GM12891 (cell line): ENCODE measurements at regions not wholly inside any gene's neighbourhood (a gene's known extent, or its start where the extent isn't known, plus 50 kb on each side); places are given as distances from the start of the nearest gene placed in this dataset.

ENCODE experiments used
- PAX5 ChIP-seq: IDR thresholded peaks from 2 replicates; pipeline ENCODE4 v1.6.1; 2011; ENCODE audit warnings: low read length, moderate library complexity, mild to moderate bottlenecking; ENCODE audit not compliant: insufficient read depth, severe bottlenecking
- POLR2A ChIP-seq: IDR thresholded peaks from 2 replicates; pipeline ENCODE4 v1.6.1; 2011; ENCODE audit warnings: low read depth, low read length, control low read depth
- POLR2AphosphoS5 ChIP-seq: IDR thresholded peaks from 2 replicates; pipeline ENCODE4 v1.6.1; 2011; ENCODE audit warnings: low read depth, low read length, control low read depth
- POU2F2 ChIP-seq: IDR thresholded peaks from 2 replicates; pipeline ENCODE4 v1.6.1; 2011; ENCODE audit warnings: low read depth, mild to moderate bottlenecking, control low read depth, low read length, moderate library complexity
- SPI1 ChIP-seq: IDR thresholded peaks from 2 replicates; pipeline ENCODE4 v1.6.1; 2011; ENCODE audit warnings: low read depth, low read length, control low read depth
- TAF1 ChIP-seq: IDR thresholded peaks from 2 replicates; pipeline ENCODE4 v1.6.1; 2011; ENCODE audit warnings: low read depth, low read length, control low read depth

GRCh38 chr6:137320271-137320670 lies 101.1 kb upstream of the IFNGR1 start:
- TF ChIP-seq POLR2A = no peak
- TF ChIP-seq SPI1 = no peak
- TF ChIP-seq POLR2AphosphoS5 = no peak
- TF ChIP-seq TAF1 = no peak
- TF ChIP-seq PAX5 = no peak
- TF ChIP-seq POU2F2 = no peak
